ENCODE measurements at regions not wholly inside any gene's neighbourhood (a gene's known extent, or its start where the extent isn't known, plus 50 kb on each side); places are given as distances from the start of the nearest gene placed in this dataset.

- no peaks in the 10 kb centered on the region; a peak in 1 of 4 replicates for H3K4me1 ChIP-seq (ENCODE audit: control insufficient read depth in 1 of 2, insufficient read depth in 2 of 2, low read depth in 1 of 2, low read length in 1 of 2)
- H3K4me3 ChIP-seq (ENCODE audit: low read depth in 2 of 2, low read length in 1 of 2) = no peak overlapping the region
- no peak overlapping the region for H3K27ac ChIP-seq (ENCODE audit: low read depth in 2 of 2, low read length in 1 of 2)
- H3K27me3 ChIP-seq (ENCODE audit: insufficient read depth) = no peaks in the 10 kb centered on the region
- H3K9ac ChIP-seq = no peak overlapping the region
- no peak overlapping the region for H3K4me2 ChIP-seq
- 26% methylated on average over 1 of the region's 1 CpG for WGBS (ENCODE audit: low lambda C conversion rate)
- H3K36me3 ChIP-seq (replicated peaks in 1 of 2; ENCODE audit: control insufficient read depth in 1 of 2, insufficient read depth in 2 of 2, low read length in 1 of 2) = no peaks in the 10 kb centered on the region
- no peaks in the 10 kb centered on the region for H3F3A ChIP-seq (replicated peaks; ENCODE audit: insufficient read depth)
- H3K9me2 ChIP-seq = no peaks in the 10 kb centered on the region
- POLR2A ChIA-PET = no interaction called here
- H3K9me3 ChIP-seq = no peaks in the 10 kb centered on the region
- TF ChIP-seq SIN3A (IDR thresholded peaks at IDR 0.05; ENCODE audit: borderline replicate concordance, low read depth, low read length) = no peak
- TF ChIP-seq EZH2phosphoT487 (IDR thresholded peaks at IDR 0.05; ENCODE audit: borderline replicate concordance, low read depth) = no peak
- TF ChIP-seq RFX5 (IDR thresholded peaks at IDR 0.05; ENCODE audit: low read length) = no peak
- no peak for TF ChIP-seq NRF1 (IDR thresholded peaks at IDR 0.05; ENCODE audit: low read depth, low read length)
- no peak for TF ChIP-seq MXI1 (IDR thresholded peaks at IDR 0.05; ENCODE audit: low read depth, low read length)
- no peak for TF ChIP-seq IRF3 (IDR thresholded peaks at IDR 0.05; ENCODE audit: low read depth, low read length)
- no peak for TF ChIP-seq FOSL2 (IDR thresholded peaks at IDR 0.05; ENCODE audit: borderline replicate concordance, low read depth)
- no peak for TF ChIP-seq ELF1 (IDR thresholded peaks at IDR 0.05)
- TF ChIP-seq, protein P1, sequence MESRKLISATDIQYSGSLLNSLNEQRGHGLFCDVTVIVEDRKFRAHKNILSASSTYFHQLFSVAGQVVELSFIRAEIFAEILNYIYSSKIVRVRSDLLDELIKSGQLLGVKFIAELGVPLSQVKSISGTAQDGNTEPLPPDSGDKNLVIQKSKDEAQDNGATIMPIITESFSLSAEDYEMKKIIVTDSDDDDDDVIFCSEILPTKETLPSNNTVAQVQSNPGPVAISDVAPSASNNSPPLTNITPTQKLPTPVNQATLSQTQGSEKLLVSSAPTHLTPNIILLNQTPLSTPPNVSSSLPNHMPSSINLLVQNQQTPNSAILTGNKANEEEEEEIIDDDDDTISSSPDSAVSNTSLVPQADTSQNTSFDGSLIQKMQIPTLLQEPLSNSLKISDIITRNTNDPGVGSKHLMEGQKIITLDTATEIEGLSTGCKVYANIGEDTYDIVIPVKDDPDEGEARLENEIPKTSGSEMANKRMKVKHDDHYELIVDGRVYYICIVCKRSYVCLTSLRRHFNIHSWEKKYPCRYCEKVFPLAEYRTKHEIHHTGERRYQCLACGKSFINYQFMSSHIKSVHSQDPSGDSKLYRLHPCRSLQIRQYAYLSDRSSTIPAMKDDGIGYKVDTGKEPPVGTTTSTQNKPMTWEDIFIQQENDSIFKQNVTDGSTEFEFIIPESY (IDR thresholded peaks at IDR 0.05; ENCODE audit: borderline replicate concordance, low read depth) = no peak
- TF ChIP-seq RAD21 (IDR thresholded peaks at IDR 0.05; ENCODE audit: low read length) = no peak
- TF ChIP-seq MEF2A (IDR thresholded peaks at IDR 0.05; ENCODE audit: borderline replicate concordance, low read depth) = no peak
- TF ChIP-seq FOXM1 (IDR thresholded peaks at IDR 0.05; ENCODE audit: low read depth) = no peak
- TF ChIP-seq USF2 (IDR thresholded peaks at IDR 0.05; ENCODE audit: borderline replicate concordance, low read depth, low read length) = no peak
- no peak for TF ChIP-seq SMC3 (IDR thresholded peaks at IDR 0.05; ENCODE audit: low read depth, low read length)
- TF ChIP-seq RCOR1 (IDR thresholded peaks at IDR 0.05; ENCODE audit: low read length) = no peak
- TF ChIP-seq CHD2 (IDR thresholded peaks at IDR 0.05; ENCODE audit: low read length, partially characterized antibody) = no peak
- no peak for DNase-seq
- H4K20me1 ChIP-seq (ENCODE audit: insufficient read depth) = no peaks in the 10 kb centered on the region
- no peaks in the 10 kb centered on the region for H3K79me2 ChIP-seq (ENCODE audit: insufficient read depth)
- CTCF ChIA-PET = no interaction called here
- no peak overlapping the region for H2AFZ ChIP-seq (ENCODE audit: low read depth)
Observed at GRCh38 chr11:127590314-127590713, 589.7 kb upstream of the KIRREL3 start.

All from SK-N-SH (cell line).